Mesenchymal stem cell (in vitro differentiated cells and primary cell): ENCODE measurements at regions not wholly inside any gene's neighbourhood (a gene's known extent, or its start where the extent isn't known, plus 50 kb on each side); places are given as distances from the start of the nearest gene placed in this dataset.

ENCODE experiments used
- DNase-seq: peaks from one replicate; pipeline ENCODE4 v3.0.0-alpha.2; 2013
- H2AFZ ChIP-seq: one replicate; pipeline ENCODE4 v1.6.1; 2013; ENCODE audit warnings: low read depth, mild to moderate bottlenecking, control low read depth, inconsistent platforms, low read length, moderate library complexity
- H2AK5ac ChIP-seq: 2 replicates; pipeline ENCODE4 v1.6.1; 2013; ENCODE audit warnings: low read length, moderate library complexity, mild to moderate bottlenecking, inconsistent platforms; ENCODE audit not compliant: severe bottlenecking
- H2BK120ac ChIP-seq: one replicate; pipeline ENCODE4 v1.6.1; 2013; ENCODE audit warnings: low read depth, mild to moderate bottlenecking, inconsistent platforms, low read length, moderate library complexity
- H2BK12ac ChIP-seq, 2 experiments: one replicate each; pipeline ENCODE4 v1.6.1; 2013; ENCODE audit warnings: inconsistent platforms in 2 of 2, low read length in 2 of 2, mild to moderate bottlenecking in 2 of 2, moderate library complexity in 2 of 2, control low read depth in 1 of 2
- H2BK15ac ChIP-seq: one replicate; pipeline ENCODE4 v1.6.1; 2013; ENCODE audit warnings: mild to moderate bottlenecking, low read depth, inconsistent platforms; ENCODE audit not compliant: poor library complexity, severe bottlenecking
- H2BK5ac ChIP-seq: 2 replicates; pipeline ENCODE4 v1.6.1; 2013; ENCODE audit warnings: low read depth, mild to moderate bottlenecking, low read length, control low read depth, inconsistent platforms; ENCODE audit not compliant: poor library complexity, severe bottlenecking
- H3K14ac ChIP-seq, 2 experiments: one replicate each; pipeline ENCODE4 v1.6.1; 2013; ENCODE audit warnings: inconsistent platforms in 2 of 2, low read length in 2 of 2, control low read depth in 1 of 2, mild to moderate bottlenecking in 1 of 2, moderate library complexity in 1 of 2
- H3K18ac ChIP-seq, 2 experiments: one replicate each; pipeline ENCODE4 v1.6.1; 2013; ENCODE audit warnings: inconsistent platforms in 2 of 2, low read length in 2 of 2, control low read depth in 1 of 2, low read depth in 1 of 2, mild to moderate bottlenecking in 1 of 2
- H3K23ac ChIP-seq, 2 experiments: one replicate each; pipeline ENCODE4 v1.6.1; 2013; ENCODE audit warnings: inconsistent platforms in 2 of 2, low read length in 2 of 2, mild to moderate bottlenecking in 2 of 2, moderate library complexity in 2 of 2, control low read depth in 1 of 2
- H3K27ac ChIP-seq: 2 replicates; pipeline ENCODE4 v1.5.1; 2013; ENCODE audit warnings: mild to moderate bottlenecking, moderate library complexity, low read length, control low read depth, inconsistent platforms; ENCODE audit not compliant: poor library complexity, severe bottlenecking
- H3K27me3 ChIP-seq, 2 experiments: 2 replicates each; pipeline versions ENCODE4 v1.6.1 to v1.7.0; 2013; ENCODE audit warnings: low read length in 2 of 2, mild to moderate bottlenecking in 2 of 2, moderate library complexity in 2 of 2, control low read depth in 1 of 2, inconsistent platforms in 1 of 2; ENCODE audit not compliant: control insufficient read depth in 1 of 2, insufficient read depth in 1 of 2
- H3K36me3 ChIP-seq, 2 experiments: 2 replicates each; pipeline versions ENCODE4 v1.6.1 to v1.7.0; 2013; ENCODE audit warnings: low read length in 2 of 2, control low read depth in 1 of 2, inconsistent platforms in 1 of 2, low read depth in 1 of 2, mild to moderate bottlenecking in 1 of 2; ENCODE audit not compliant: insufficient read depth in 2 of 2, control insufficient read depth in 1 of 2
- H3K4ac ChIP-seq, 2 experiments: one replicate each; pipeline ENCODE4 v1.6.1; 2013; ENCODE audit warnings: inconsistent platforms in 2 of 2, low read length in 2 of 2, mild to moderate bottlenecking in 2 of 2, moderate library complexity in 2 of 2, control low read depth in 1 of 2, low read depth in 1 of 2
- H3K4me1 ChIP-seq: 2 replicates; pipeline ENCODE4 v1.6.1; 2013; ENCODE audit warnings: low read depth, low read length, control low read depth; ENCODE audit not compliant: control insufficient read depth, insufficient read depth
- H3K4me2 ChIP-seq: 2 replicates; pipeline ENCODE4 v1.6.1; 2013; ENCODE audit warnings: low read length, mild to moderate bottlenecking, inconsistent platforms; ENCODE audit not compliant: poor library complexity, severe bottlenecking
- H3K4me3 ChIP-seq, 2 experiments: 2 replicates each; pipeline versions ENCODE4 v1.5.1 to v1.7.0; 2013; ENCODE audit warnings: low read length in 2 of 2, mild to moderate bottlenecking in 2 of 2, control low read depth in 1 of 2, low read depth in 1 of 2; ENCODE audit not compliant: insufficient read depth in 1 of 2
- H3K79me1 ChIP-seq: replicated peaks from 2 replicates; pipeline ENCODE4 v1.6.1; 2013; ENCODE audit warnings: mild to moderate bottlenecking, control low read depth, low read length, inconsistent platforms; ENCODE audit not compliant: poor library complexity, severe bottlenecking
- H3K9ac ChIP-seq: 2 replicates; pipeline ENCODE4 v1.7.0; 2013; ENCODE audit warnings: mild to moderate bottlenecking, low read length, moderate library complexity
- H3K9me3 ChIP-seq: 2 replicates; pipeline ENCODE4 v1.7.0; 2013; ENCODE audit warnings: mild to moderate bottlenecking, low read length; ENCODE audit not compliant: control insufficient read depth
- H4K8ac ChIP-seq: one replicate; pipeline ENCODE4 v1.6.1; 2013; ENCODE audit warnings: inconsistent platforms, mild to moderate bottlenecking, low read length, moderate library complexity
- H4K91ac ChIP-seq: one replicate; pipeline ENCODE4 v1.6.1; 2013; ENCODE audit warnings: mild to moderate bottlenecking, low read length, inconsistent platforms
- WGBS: methylation state at CpG from one replicate; pipeline ENCODE4 v1.1.7; 2013; ENCODE audit warnings: mixed read lengths; 5-methylcytosine and 5-hydroxymethylcytosine counted together

DNA sequence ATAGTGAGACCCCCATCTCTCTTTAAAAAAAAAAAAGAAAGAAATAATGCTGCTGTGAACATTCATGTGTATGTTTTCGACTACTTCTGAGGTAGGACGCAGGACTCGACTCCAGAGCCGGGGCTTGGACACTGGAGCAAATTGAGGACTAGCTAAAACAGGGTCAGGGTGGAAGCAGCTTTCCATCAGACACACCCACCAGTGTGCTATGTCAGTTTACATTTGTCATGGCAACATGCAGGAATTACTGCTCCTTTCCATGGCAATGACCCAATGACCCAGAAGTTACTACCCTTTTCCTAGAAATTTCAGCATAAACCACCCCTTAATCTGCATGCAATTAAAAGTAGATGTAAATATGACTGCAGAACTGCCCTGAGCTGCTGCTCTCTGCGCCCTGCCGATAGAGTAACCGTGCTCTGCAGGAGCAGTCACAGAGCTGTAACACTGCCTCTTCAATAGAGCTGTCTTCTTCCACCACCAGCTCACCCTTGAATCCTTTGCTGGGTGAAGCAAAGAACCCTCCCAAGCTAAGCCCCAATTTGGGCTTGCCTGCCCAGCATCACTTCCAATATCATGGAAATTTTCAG lies 61.6 kb upstream of the ZNF599 start:
- H3K9me3 ChIP-seq = no peaks in the 10 kb centered on the region
- H3K4ac ChIP-seq = no peak overlapping the region
- H4K91ac ChIP-seq = no peak overlapping the region
- H2AK5ac ChIP-seq = no peak overlapping the region
- no peaks in the 10 kb centered on the region for H3K79me1 ChIP-seq
- H3K4me2 ChIP-seq = no peak overlapping the region
- H3K14ac ChIP-seq = no peak overlapping the region
- H4K8ac ChIP-seq = no peak overlapping the region
- H2BK5ac ChIP-seq = peak overlapping the region; percentile 69
- DNase-seq = no peak
- no peak overlapping the region for H2AFZ ChIP-seq
- no peak overlapping the region for H3K27ac ChIP-seq
- no peak overlapping the region for H2BK15ac ChIP-seq
- no peak overlapping the region for H3K4me3 ChIP-seq
- no peaks in the 10 kb centered on the region for H3K36me3 ChIP-seq
- no peak overlapping the region for H3K9ac ChIP-seq
- H2BK120ac ChIP-seq = no peak overlapping the region
- H3K27me3 ChIP-seq = peaks cover 15 to 17% of the 10 kb centered on the region in 2 experiments
- no peak overlapping the region for H3K18ac ChIP-seq
- H2BK12ac ChIP-seq = no peak overlapping the region
- H3K4me1 ChIP-seq = no peaks in the 10 kb centered on the region
- WGBS = 92% methylated on average over 7 of the region's 7 CpGs
- H3K23ac ChIP-seq = no peak overlapping the region

- Histone ChIP-seq H3K27me3 (no peaks in the 10 kb centered on the region), H3K9ac (no peak overlapping the region), H4K8ac (no peak overlapping the region), H3K18ac (no peak overlapping the region), H3K23ac (no peak overlapping the region), H4K91ac (no peak overlapping the region), H3K36me3 (no peaks in the 10 kb centered on the region), H2AFZ (no peak overlapping the region), H3K4me3 (no peak overlapping the region), H2BK12ac (no peak overlapping the region), H3K4ac (no peak overlapping the region), H2BK120ac (no peak overlapping the region), H3K4me1 (no peaks in the 10 kb centered on the region), H3K27ac (no peak overlapping the region), H2BK15ac (no peak overlapping the region), H3K9me3 (peaks cover under 1% of the 10 kb centered on the region), H2AK5ac (no peak overlapping the region), H3K79me1 (no peaks in the 10 kb centered on the region), H2BK5ac (no peak overlapping the region), H3K14ac (no peak overlapping the region), H3K4me2 (no peak overlapping the region)
- no peak for DNase-seq
- 91% methylated on average over 37 of the region's 37 CpGs for WGBS
Observed at GRCh38 chr19:34832581-34833112, 59.6 kb upstream of the ZNF599 start.

- Histone ChIP-seq H3K23ac (no peak overlapping the region), H2AFZ (no peak overlapping the region), H2AK5ac (no peak overlapping the region), H3K4ac (no peak overlapping the region), H2BK120ac (no peak overlapping the region), H3K18ac (no peak overlapping the region), H3K36me3 (no peaks in the 10 kb centered on the region), H3K4me2 (no peak overlapping the region), H2BK12ac (no peak overlapping the region), H2BK15ac (no peak overlapping the region), H2BK5ac (no peak overlapping the region), H3K27me3 (no peaks in the 10 kb centered on the region), H3K27ac (no peak overlapping the region), H4K8ac (no peak overlapping the region), H3K9ac (no peak overlapping the region), H3K4me3 (no peak overlapping the region), H3K79me1 (no peaks in the 10 kb centered on the region), H3K4me1 (no peaks in the 10 kb centered on the region), H3K14ac (no peak overlapping the region), H4K91ac (no peak overlapping the region), H3K9me3 (peaks cover 3% of the 10 kb centered on the region)
- no peak for DNase-seq
- 65% methylated on average over 5 of the region's 5 CpGs for WGBS
Observed at GRCh38 chr19:34831714-34832113, 58.7 kb upstream of the ZNF599 start.

DNA sequence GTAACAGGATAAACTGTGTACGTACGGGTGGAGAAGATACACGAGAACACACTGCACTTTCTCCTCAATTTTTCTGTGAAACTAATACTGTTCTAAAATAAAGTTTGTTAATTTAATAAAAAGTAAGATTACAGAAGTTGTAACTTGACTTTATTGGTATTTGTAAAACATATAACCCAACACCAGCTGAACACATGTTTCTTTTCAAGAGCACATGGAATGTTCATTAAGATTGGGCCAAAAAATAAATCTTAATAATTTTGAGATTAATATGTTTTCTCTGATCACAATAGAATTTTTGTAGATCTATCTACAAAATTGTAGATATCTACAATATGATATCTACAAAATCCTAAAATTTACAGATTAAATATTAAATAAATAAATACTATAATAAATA lies 55.1 kb upstream of the ZNF599 start:
- WGBS = 92% methylated on average over 2 of the region's 3 CpGs
- Histone ChIP-seq H4K8ac (no peak overlapping the region), H3K9ac (no peak overlapping the region), H2BK5ac (no peak overlapping the region), H3K4me1 (no peaks in the 10 kb centered on the region), H2BK12ac (no peak overlapping the region), H2BK120ac (no peak overlapping the region), H3K9me3 (peaks cover 9% of the 10 kb centered on the region), H3K27me3 (no peaks in the 10 kb centered on the region), H3K4me2 (no peak overlapping the region), H3K4ac (no peak overlapping the region), H3K18ac (no peak overlapping the region), H2AK5ac (no peak overlapping the region), H3K14ac (no peak overlapping the region), H3K36me3 (no peaks in the 10 kb centered on the region), H3K27ac (no peak overlapping the region), H2BK15ac (no peak overlapping the region), H3K79me1 (no peaks in the 10 kb centered on the region), H3K4me3 (no peak overlapping the region), H2AFZ (no peak overlapping the region), H4K91ac (no peak overlapping the region), H3K23ac (no peak overlapping the region)
- no peak for DNase-seq
